Keratinocyte (primary cell): ENCODE measurements at regions not wholly inside any gene's neighbourhood (a gene's known extent, or its start where the extent isn't known, plus 50 kb on each side); places are given as distances from the start of the nearest gene placed in this dataset.

ENCODE experiments used
- CTCF ChIP-seq, 3 experiments: IDR thresholded peaks in 1 of 3; conservative IDR thresholded peaks in 1 of 3; optimal IDR thresholded peaks in 1 of 3; 2 replicates in 2 of 3; 3 replicates in 1 of 3; pipeline versions ENCODE3 to v1.5.1; 2011; ENCODE audit warnings: low read length in 3 of 3, mild to moderate bottlenecking in 3 of 3, moderate library complexity in 2 of 3, control low read depth in 1 of 3, inconsistent platforms in 1 of 3; ENCODE audit not compliant: insufficient read depth in 2 of 3; ENCODE audit errors: extremely low read depth in 1 of 3
- EZH2 ChIP-seq: IDR thresholded peaks from one replicate; pipeline ENCODE4 v1.6.1; 2012; ENCODE audit warnings: inconsistent platforms, mild to moderate bottlenecking, low read length, moderate library complexity

GRCh38 chr3:76652524-76652923 lies 387.4 kb upstream of the ROBO2 start:
- TF ChIP-seq CTCF (optimal IDR thresholded peaks at IDR 0.05 in 1 of 3, IDR thresholded peaks at IDR 0.05 in 1 of 3, conservative IDR thresholded peaks at IDR 0.05 in 1 of 3; ENCODE audit: extremely low read depth in 1 of 3, insufficient read depth in 2 of 3, low read length in 3 of 3) (no peak), EZH2 (no peak)
